Activated CD4-positive, alpha-beta memory T cell treated with anti-CD3 and anti-CD28 coated beads for 36 hours (primary cell): ENCODE measurements at regions not wholly inside any gene's neighbourhood (a gene's known extent, or its start where the extent isn't known, plus 50 kb on each side); places are given as distances from the start of the nearest gene placed in this dataset.

Experiments used
- CTCF ChIA-PET: fragments of 350-600 bp; sonication (Branson Sonifier 250); formaldehyde crosslinking; loops from one replicate; lab custom pipeline; 2021; ENCODE audit warnings: antibody characterized with exemption, inconsistent platforms; lab: Charles Lee
- POLR2A ChIA-PET: fragments of 350-600 bp; sonication (Branson Sonifier 250); formaldehyde crosslinking; loops from one replicate; lab custom pipeline; 2021; ENCODE audit warnings: antibody characterized with exemption; lab: Charles Lee
- DNase-seq: peaks from one replicate; pipeline ENCODE4 v3.0.0-alpha.2; 2020
- H3K27ac Mint-ChIP-seq: one replicate; pipeline ENCODE4 v1.8.0; 2021; ENCODE audit warnings: mixed read lengths
- H3K27me3 Mint-ChIP-seq: one replicate; pipeline ENCODE4 v1.8.0; 2021; ENCODE audit warnings: mixed read lengths
- H3K36me3 Mint-ChIP-seq: one replicate; pipeline ENCODE4 v1.8.0; 2021; ENCODE audit warnings: mixed read lengths
- H3K4me1 Mint-ChIP-seq: one replicate; pipeline ENCODE4 v1.8.0; 2021; ENCODE audit warnings: low read depth, mixed read lengths
- H3K4me3 Mint-ChIP-seq: one replicate; pipeline ENCODE4 v1.8.0; 2021; ENCODE audit warnings: mild to moderate bottlenecking, mixed read lengths
- H3K9me3 Mint-ChIP-seq: one replicate; pipeline ENCODE4 v1.8.0; 2021; ENCODE audit warnings: mixed read lengths
- intact Hi-C: fragments of 100-400 bp; cut with micrococcal nuclease; formaldehyde crosslinking; loops from one replicate; pipeline ENCODE4 v1.15.1; 2023

DNA sequence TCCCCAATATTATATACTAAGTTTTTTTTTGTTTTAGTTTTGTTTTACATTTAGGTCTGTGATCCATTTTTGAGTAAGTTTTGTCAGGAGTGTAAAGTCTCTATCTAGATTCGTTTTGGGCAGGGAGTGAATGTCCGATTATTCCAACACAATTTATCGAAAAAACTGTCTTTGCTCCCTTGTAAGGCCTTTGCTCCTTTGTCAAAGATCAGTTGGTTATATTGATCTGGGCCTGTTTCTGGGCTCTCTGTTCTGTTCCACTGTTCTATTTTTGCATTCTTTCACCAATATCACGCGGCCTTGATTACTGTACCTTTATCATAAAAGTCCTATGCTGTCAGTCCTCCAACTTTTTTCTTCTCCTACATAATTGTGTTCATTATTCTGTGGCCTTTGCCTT, 276.5 kb upstream of the ZC3H15 start:
- POLR2A ChIA-PET, result no interaction called here

DNA sequence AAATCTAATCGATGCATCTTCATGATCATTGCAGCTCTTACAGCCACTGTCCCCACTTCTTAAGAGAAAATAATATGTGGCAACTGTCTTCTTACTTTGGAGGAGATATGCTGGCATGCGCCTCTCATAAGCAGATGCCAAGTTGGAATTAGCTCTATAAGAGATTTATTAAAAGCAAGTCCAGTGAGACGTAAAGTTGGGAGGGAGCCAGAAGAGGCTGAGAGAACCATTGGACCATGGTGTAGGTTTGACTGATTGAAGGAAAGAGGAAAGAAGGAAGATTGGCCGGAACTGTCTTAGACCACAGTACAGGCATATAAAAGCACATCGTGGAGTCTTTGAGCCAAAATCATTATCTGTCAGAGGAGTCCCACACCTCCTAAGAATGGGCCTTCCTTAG, 265.7 kb upstream of the ZC3H15 start:
- DNase-seq, result no peak
- no peak overlapping the region for H3K27ac Mint-ChIP-seq
- peaks cover 8% of the 10 kb centered on the region for H3K9me3 Mint-ChIP-seq
- CTCF ChIA-PET, result no interaction called here
- POLR2A ChIA-PET, result no interaction called here
- no peaks in the 10 kb centered on the region for H3K27me3 Mint-ChIP-seq
- intact Hi-C loops, result no loop called here
- H3K4me3 Mint-ChIP-seq, result no peak overlapping the region
- no peaks in the 10 kb centered on the region for H3K4me1 Mint-ChIP-seq
- peaks cover 9% of the 10 kb centered on the region for H3K36me3 Mint-ChIP-seq

More for the DNA sequence above, 276.5 kb upstream of the ZC3H15 start:
- H3K4me3 Mint-ChIP-seq, result no peak overlapping the region
- no peak for DNase-seq
- no peaks in the 10 kb centered on the region for H3K9me3 Mint-ChIP-seq
- no peaks in the 10 kb centered on the region for H3K4me1 Mint-ChIP-seq
- no peak overlapping the region for H3K27ac Mint-ChIP-seq
- no peaks in the 10 kb centered on the region for H3K27me3 Mint-ChIP-seq
- no peaks in the 10 kb centered on the region for H3K36me3 Mint-ChIP-seq
- CTCF ChIA-PET, result no interaction called here
- intact Hi-C loops, result no loop called here

DNA sequence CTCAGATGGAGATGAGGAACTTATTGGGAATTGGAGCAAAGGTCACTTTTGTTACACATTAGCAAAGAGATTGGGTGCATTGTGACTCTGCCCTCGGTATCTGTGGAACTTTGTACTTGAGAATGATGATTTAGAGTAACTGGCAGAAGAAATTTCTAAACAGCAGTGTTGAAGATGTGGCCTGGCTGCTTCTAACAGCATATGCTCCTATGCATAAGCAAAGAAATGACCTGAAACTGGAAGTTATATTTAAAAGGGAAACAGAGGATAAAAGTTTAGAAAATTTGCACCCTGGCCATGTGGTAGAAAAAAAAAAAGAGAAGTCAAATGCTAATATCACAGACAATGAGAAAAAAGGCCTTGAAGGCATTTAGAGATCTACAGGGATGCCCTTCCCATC, 256.8 kb upstream of the ZC3H15 start:
- peaks cover 78% of the 10 kb centered on the region for H3K9me3 Mint-ChIP-seq
- H3K27ac Mint-ChIP-seq, result no peak overlapping the region
- peaks cover 38% of the 10 kb centered on the region for H3K36me3 Mint-ChIP-seq
- ChIA-PET POLR2A (no interaction called here), CTCF (no interaction called here)
- intact Hi-C loops, result no loop called here
- H3K4me3 Mint-ChIP-seq, result no peak overlapping the region
- no peak for DNase-seq
- H3K27me3 Mint-ChIP-seq, result no peaks in the 10 kb centered on the region
- no peaks in the 10 kb centered on the region for H3K4me1 Mint-ChIP-seq

DNA sequence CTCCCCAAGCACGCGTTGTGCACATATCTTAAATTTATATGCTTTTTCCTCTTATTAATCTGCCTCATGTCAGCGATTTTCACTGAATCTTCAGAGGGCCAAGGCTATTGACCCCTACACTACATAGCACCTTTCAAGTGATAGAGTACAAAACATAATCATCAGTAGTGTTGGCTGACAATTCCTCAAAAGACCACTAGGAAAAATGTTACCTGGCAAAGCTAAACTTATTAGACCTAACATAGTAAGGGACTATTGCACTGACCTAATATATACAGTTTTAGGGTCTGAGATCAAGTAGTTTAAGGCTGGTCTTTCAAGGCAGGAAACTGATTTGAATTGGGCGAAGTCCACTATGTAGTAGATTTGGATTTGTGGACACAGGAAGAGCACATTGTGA, 244.2 kb upstream of the ZC3H15 start:
- POLR2A ChIA-PET, result no interaction called here
- DNase-seq, result no peak
- H3K36me3 Mint-ChIP-seq, result no peaks in the 10 kb centered on the region
- no peak overlapping the region for H3K4me3 Mint-ChIP-seq
- CTCF ChIA-PET, result no interaction called here
- intact Hi-C loops, result no loop called here
- H3K4me1 Mint-ChIP-seq, result no peaks in the 10 kb centered on the region
- H3K27me3 Mint-ChIP-seq, result no peaks in the 10 kb centered on the region
- H3K27ac Mint-ChIP-seq, result no peak overlapping the region
- peaks cover 3% of the 10 kb centered on the region for H3K9me3 Mint-ChIP-seq

DNA sequence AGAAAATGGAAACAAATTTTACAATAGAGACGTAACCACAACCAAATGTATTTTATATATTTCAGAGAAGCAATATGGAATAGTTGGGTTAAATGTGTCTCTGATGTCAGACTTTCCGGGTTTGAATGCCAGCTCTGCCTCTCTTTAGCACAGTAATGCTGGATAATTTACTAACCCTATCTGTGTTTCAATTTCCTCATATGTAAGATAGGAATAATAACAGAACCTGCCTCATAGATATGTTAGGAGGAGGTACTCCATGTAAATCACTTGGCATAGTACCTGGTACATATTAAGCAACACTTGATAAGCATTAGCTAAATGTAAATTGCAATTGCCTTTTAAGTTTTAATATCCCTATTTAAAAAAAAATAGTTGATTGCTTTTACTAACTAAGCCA, 231.3 kb upstream of the ZC3H15 start:
- ChIA-PET CTCF (no interaction called here), POLR2A (no interaction called here)
- H3K27ac Mint-ChIP-seq, result no peak overlapping the region
- no peaks in the 10 kb centered on the region for H3K4me1 Mint-ChIP-seq
- no peaks in the 10 kb centered on the region for H3K27me3 Mint-ChIP-seq
- no peak overlapping the region for H3K4me3 Mint-ChIP-seq
- DNase-seq, result no peak
- intact Hi-C loops, result loop anchor here (5.0 kb wide), 1 partner anchor 277 kb away; no protein-coding TSS in a partner anchor
- no peaks in the 10 kb centered on the region for H3K36me3 Mint-ChIP-seq
- H3K9me3 Mint-ChIP-seq, result peaks cover 3% of the 10 kb centered on the region

DNA sequence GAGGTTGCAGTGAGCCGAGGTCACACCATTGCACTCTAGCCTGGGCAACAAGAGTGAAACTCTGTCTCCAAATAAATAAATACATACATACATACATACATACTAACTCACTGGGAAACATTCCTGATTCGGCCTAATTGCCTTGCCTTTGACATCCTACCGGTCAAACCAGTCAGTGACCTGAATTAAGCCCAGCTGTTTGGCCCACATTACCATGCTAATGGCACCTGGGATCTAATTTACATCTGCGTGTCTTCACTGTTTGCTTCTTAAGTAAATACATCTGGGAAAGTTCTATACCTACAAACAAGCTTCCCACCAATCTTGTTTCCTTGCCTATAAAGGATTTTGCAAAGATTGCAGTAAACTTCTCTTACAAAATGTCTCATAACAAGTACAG, 230.2 kb upstream of the ZC3H15 start:
- DNase-seq, result no peak
- no peak overlapping the region for H3K27ac Mint-ChIP-seq
- H3K27me3 Mint-ChIP-seq, result no peaks in the 10 kb centered on the region
- intact Hi-C loops, result loop anchor here (5.0 kb wide), 1 partner anchor 279 kb away; no protein-coding TSS in a partner anchor
- peaks cover 3% of the 10 kb centered on the region for H3K9me3 Mint-ChIP-seq
- POLR2A ChIA-PET, result no interaction called here
- H3K4me3 Mint-ChIP-seq, result no peak overlapping the region
- H3K36me3 Mint-ChIP-seq, result no peaks in the 10 kb centered on the region
- H3K4me1 Mint-ChIP-seq, result no peaks in the 10 kb centered on the region
- CTCF ChIA-PET, result no interaction called here

DNA sequence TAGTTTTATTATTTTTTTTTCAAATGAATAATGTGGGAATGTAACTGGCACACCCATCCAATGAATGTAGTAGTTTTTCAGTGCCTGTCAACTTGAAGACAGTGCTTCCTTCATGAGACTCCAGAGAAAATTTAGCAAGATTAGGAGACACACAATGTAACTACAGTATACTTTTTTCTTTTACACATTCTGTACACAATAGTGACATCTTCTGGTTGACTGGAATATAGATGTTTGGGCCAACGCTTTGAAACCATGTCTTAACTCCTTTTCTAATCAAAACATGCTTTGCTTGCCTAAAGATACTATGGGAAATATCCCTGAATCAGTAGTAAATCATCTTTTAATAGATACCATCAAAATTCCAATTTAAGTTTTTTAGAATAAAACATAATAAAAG, 229.5 kb upstream of the ZC3H15 start:
- no peak overlapping the region for H3K4me3 Mint-ChIP-seq
- H3K27ac Mint-ChIP-seq, result no peak overlapping the region
- POLR2A ChIA-PET, result no interaction called here
- CTCF ChIA-PET, result no interaction called here
- no peaks in the 10 kb centered on the region for H3K27me3 Mint-ChIP-seq
- no peaks in the 10 kb centered on the region for H3K4me1 Mint-ChIP-seq
- no peak for DNase-seq
- intact Hi-C loops, result loop anchor here (5.0 kb wide), 1 partner anchor 279 kb away; no protein-coding TSS in a partner anchor
- peaks cover 3% of the 10 kb centered on the region for H3K9me3 Mint-ChIP-seq
- H3K36me3 Mint-ChIP-seq, result peaks cover 3% of the 10 kb centered on the region

DNA sequence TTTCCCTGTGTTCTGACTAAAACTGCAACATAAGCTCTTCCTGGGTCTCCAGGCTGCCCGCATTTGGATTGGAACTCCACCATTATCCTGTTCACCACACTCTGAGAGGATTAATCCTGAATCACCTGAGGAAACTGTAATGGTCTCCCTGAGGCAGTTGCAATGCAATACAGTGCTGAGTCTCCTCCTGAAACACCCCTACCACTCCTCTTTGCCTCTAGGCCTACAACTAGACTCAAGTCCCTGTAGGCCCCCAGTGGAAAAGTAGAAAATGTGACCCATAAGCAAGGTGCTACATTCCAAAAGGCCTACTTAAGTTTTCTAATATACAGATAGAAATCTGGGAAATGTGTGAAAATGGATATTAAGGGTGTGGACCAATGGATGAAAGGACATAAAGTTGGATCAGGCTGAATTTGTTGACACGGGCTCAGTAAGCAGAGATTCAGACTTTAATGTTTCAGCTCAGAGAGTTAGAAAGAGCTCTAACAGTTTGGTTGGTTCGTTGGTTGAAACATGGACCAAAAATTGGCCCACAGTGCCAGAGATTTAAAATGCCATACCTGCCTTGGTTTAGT, 222.3 kb upstream of the ZC3H15 start:
- no peak for DNase-seq
- Mint-ChIP-seq H3K27ac (no peak overlapping the region), H3K4me1 (no peaks in the 10 kb centered on the region), H3K36me3 (peaks cover 12% of the 10 kb centered on the region), H3K9me3 (peaks cover 29% of the 10 kb centered on the region), H3K27me3 (no peaks in the 10 kb centered on the region), H3K4me3 (no peak overlapping the region)
- CTCF ChIA-PET, result interaction anchor here (0.6 kb wide), 1 partner anchor 1644 kb away, joined by 3 read pairs; no protein-coding TSS in a partner anchor
- intact Hi-C loops, result no loop called here
- POLR2A ChIA-PET, result no interaction called here

DNA sequence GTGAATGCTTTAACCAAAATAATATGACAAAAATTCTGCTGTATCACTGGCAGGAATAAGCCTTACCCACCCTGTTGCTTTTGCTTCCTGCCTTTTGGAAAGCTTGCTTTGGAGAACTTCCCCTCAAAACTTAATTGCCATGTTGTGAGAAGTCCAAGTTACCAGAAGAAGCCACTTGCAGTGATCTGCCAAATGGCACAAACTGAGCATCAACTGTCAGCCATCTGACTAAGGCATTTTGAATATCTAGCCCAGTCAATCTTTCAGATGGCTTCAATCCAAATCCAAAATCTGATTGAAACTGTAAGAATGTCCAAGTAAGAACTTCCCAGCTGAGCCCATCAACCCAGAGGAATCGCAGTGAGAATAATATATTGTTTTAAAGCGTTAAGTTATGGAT, 216.5 kb upstream of the ZC3H15 start:
- no peak for DNase-seq
- Mint-ChIP-seq H3K27ac (no peak overlapping the region), H3K9me3 (peaks cover 38% of the 10 kb centered on the region), H3K4me1 (no peaks in the 10 kb centered on the region), H3K27me3 (no peaks in the 10 kb centered on the region), H3K36me3 (peaks cover 11% of the 10 kb centered on the region), H3K4me3 (no peak overlapping the region)
- intact Hi-C loops, result no loop called here
- CTCF ChIA-PET, result no interaction called here
- POLR2A ChIA-PET, result no interaction called here

DNA sequence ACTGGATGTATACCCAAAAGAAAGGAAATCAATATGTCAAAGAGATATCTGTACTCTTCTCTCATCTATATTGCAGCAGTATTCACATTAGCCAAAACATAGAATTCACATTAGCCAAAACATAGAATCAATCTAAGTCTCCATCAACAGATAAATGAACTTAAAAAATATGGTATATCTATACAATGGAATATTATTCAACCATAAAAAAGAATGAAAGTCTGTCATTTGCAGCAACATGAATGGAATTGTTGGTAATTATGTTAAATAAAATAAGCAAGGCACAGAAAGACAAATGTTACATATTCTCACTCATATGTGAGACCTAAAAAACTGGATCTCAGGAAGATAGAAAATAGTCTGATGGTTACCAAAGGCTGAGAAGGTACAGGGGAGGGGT, 212.1 kb upstream of the ZC3H15 start:
- Mint-ChIP-seq H3K27me3 (no peaks in the 10 kb centered on the region), H3K36me3 (peaks cover 7% of the 10 kb centered on the region), H3K4me1 (no peaks in the 10 kb centered on the region), H3K4me3 (no peak overlapping the region), H3K9me3 (peaks cover 14% of the 10 kb centered on the region), H3K27ac (no peak overlapping the region)
- intact Hi-C loops, result no loop called here
- CTCF ChIA-PET, result no interaction called here
- POLR2A ChIA-PET, result no interaction called here
- DNase-seq, result no peak

DNA sequence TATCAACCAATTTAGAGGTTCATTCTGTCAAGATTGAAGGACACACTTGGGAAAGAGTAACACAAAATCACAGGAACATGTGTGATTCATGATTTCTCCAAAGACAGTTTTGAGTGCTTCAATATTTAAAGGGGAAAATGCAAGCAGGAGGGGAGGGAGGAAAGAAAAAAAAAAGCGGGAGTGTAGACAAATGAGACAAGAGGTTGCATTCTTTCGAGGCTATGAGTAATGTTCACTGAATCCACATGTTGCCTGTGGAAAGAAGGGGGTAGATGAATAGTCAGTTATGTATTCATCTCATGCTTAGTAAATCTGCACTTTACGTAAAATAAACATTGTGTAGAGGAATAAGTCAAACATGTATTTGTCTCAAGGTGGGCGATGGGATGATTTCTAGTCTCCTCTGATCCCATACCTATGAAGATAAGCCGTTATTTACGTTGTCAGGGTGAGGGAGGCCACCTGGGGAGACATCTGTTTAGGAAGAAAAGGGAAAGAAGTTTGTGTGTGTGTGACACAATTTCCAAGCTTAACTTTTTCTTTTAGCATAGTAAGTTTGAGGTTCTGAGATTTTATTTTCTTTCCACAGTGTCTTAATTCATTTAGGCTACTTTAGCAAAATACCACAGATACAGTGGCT, 211.0 kb upstream of the ZC3H15 start:
- H3K4me3 Mint-ChIP-seq, result no peak overlapping the region
- ChIA-PET POLR2A (no interaction called here), CTCF (no interaction called here)
- H3K36me3 Mint-ChIP-seq, result peaks cover 5% of the 10 kb centered on the region
- no peaks in the 10 kb centered on the region for H3K4me1 Mint-ChIP-seq
- H3K27me3 Mint-ChIP-seq, result no peaks in the 10 kb centered on the region
- H3K27ac Mint-ChIP-seq, result no peak overlapping the region
- intact Hi-C loops, result no loop called here
- DNase-seq, result no peak
- H3K9me3 Mint-ChIP-seq, result peaks cover 15% of the 10 kb centered on the region

DNA sequence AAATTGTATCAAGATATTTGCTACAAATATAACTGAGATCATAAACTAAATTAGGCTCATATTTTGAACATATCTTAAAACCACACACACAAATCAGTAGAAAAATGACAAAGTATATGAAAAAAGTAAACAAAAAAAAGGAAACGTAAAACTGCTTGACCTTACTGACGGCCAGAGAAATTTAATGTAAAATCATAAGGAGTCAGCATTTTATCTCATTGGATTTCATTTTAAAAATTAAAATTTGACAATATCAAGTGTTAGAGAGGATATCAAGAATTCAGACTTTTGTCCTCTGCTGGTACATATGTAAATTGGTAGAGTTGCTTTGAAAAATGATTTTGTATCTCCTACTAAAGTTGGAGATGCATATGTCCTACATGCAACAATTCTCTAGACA, 209.2 kb upstream of the ZC3H15 start:
- Mint-ChIP-seq H3K36me3 (peaks cover 5% of the 10 kb centered on the region), H3K27ac (no peak overlapping the region), H3K4me1 (no peaks in the 10 kb centered on the region), H3K9me3 (peaks cover 29% of the 10 kb centered on the region), H3K4me3 (no peak overlapping the region), H3K27me3 (no peaks in the 10 kb centered on the region)
- CTCF ChIA-PET, result no interaction called here
- POLR2A ChIA-PET, result no interaction called here
- intact Hi-C loops, result no loop called here
- DNase-seq, result no peak

DNA sequence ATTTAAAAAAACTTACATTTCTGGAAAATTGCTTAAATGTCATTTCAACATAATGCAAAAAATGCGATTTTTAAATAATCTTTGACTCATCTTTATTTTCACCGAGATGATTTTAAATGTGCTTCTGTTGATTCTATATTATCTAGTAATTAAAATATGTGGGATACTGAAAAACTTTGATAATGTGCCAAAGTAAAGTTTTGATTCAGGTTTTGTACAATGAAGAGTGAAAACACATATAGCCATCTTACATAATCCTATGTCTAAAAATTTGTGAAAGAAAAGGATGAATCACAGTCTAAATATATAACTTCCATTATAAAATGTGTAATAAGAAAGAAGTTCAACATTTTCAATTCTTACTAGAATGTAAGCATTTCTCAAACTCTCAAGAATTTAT, 204.3 kb upstream of the ZC3H15 start:
- Mint-ChIP-seq H3K27me3 (no peaks in the 10 kb centered on the region), H3K9me3 (peaks cover 17% of the 10 kb centered on the region), H3K27ac (no peak overlapping the region), H3K4me3 (no peak overlapping the region), H3K36me3 (no peaks in the 10 kb centered on the region), H3K4me1 (no peaks in the 10 kb centered on the region)
- intact Hi-C loops, result no loop called here
- POLR2A ChIA-PET, result no interaction called here
- CTCF ChIA-PET, result no interaction called here
- no peak for DNase-seq
